B cell (primary cell): ENCODE measurements at regions not wholly inside any gene's neighbourhood (a gene's known extent, or its start where the extent isn't known, plus 50 kb on each side); places are given as distances from the start of the nearest gene placed in this dataset.

Experiments
- EZH2 ChIP-seq: IDR thresholded peaks from 2 replicates; pipeline ENCODE4 v1.6.1; 2012; ENCODE audit warnings: borderline replicate concordance, low read depth, mild to moderate bottlenecking, moderate library complexity, low read length; ENCODE audit not compliant: insufficient read depth, poor library complexity, severe bottlenecking
- TF ChIP-seq, protein P1 (sequence below): fragments of 200-600 bp; IDR thresholded peaks from one replicate; pipeline ENCODE4 v1.8.0; 2022; ENCODE audit warnings: antibody characterized with exemption, mild to moderate bottlenecking

DNA sequence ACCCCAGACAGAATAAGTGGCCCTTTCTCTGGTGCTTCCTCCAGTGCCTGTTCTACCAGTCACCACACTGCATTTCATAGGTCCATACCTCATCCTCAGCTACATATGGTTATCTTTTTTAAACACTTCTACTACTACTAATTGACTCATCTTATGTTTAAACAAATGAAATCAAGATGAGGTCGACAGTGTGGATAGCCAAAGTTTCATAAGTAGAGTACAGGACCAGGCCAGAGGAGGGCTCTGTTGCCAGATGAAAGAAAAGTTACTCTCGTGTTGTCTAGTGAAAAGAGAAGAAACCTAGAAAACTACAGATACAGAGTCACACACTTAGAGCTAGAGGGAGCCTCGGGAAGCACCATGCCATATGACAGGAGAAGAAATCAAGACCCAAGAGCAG, 296.1 kb downstream of the VPS13C start:
- no peak for TF ChIP-seq EZH2
- TF ChIP-seq, protein P1, sequence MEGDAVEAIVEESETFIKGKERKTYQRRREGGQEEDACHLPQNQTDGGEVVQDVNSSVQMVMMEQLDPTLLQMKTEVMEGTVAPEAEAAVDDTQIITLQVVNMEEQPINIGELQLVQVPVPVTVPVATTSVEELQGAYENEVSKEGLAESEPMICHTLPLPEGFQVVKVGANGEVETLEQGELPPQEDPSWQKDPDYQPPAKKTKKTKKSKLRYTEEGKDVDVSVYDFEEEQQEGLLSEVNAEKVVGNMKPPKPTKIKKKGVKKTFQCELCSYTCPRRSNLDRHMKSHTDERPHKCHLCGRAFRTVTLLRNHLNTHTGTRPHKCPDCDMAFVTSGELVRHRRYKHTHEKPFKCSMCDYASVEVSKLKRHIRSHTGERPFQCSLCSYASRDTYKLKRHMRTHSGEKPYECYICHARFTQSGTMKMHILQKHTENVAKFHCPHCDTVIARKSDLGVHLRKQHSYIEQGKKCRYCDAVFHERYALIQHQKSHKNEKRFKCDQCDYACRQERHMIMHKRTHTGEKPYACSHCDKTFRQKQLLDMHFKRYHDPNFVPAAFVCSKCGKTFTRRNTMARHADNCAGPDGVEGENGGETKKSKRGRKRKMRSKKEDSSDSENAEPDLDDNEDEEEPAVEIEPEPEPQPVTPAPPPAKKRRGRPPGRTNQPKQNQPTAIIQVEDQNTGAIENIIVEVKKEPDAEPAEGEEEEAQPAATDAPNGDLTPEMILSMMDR = no peak
